Thymus (tissue), 11 donors: ENCODE measurements at regions not wholly inside any gene's neighbourhood (a gene's known extent, or its start where the extent isn't known, plus 50 kb on each side); places are given as distances from the start of the nearest gene placed in this dataset.

Source experiments
- DNase-seq, 9 donors: peaks; one replicate each; pipeline ENCODE4 v3.0.0-alpha.2; 2013; ENCODE audit warnings: low spot score in 9 of 9, low read depth in 6 of 9, missing footprints in 1 of 9
- H3K27ac ChIP-seq, 2 donors: one replicate each; pipeline ENCODE4 v1.5.1; 2013; ENCODE audit warnings: control low read depth in 1 of 2, low read depth in 1 of 2, low read length in 1 of 2, mild to moderate bottlenecking in 1 of 2, moderate library complexity in 1 of 2
- H3K27me3 ChIP-seq, 2 donors: one replicate each; pipeline ENCODE4 v1.5.1; 2013; ENCODE audit warnings: low read length in 1 of 2; ENCODE audit not compliant: control insufficient read depth in 2 of 2, insufficient read depth in 1 of 2
- H3K36me3 ChIP-seq, 2 donors: one replicate each; pipeline ENCODE4 v1.5.1; 2013; ENCODE audit warnings: low read length in 1 of 2, mild to moderate bottlenecking in 1 of 2, moderate library complexity in 1 of 2; ENCODE audit not compliant: control insufficient read depth in 2 of 2, insufficient read depth in 2 of 2
- H3K4me1 ChIP-seq, 2 donors: one replicate each; pipeline ENCODE4 v1.5.1; 2013; ENCODE audit warnings: low read length in 2 of 2; ENCODE audit not compliant: control insufficient read depth in 2 of 2, insufficient read depth in 2 of 2
- H3K4me3 ChIP-seq, 2 donors: one replicate each; pipeline ENCODE4 v1.5.1; 2013; ENCODE audit warnings: low read length in 2 of 2, control low read depth in 1 of 2, mild to moderate bottlenecking in 1 of 2
- H3K9me3 ChIP-seq, 2 donors: one replicate each; pipeline ENCODE4 v1.5.1; 2013; ENCODE audit warnings: low read length in 1 of 2, mild to moderate bottlenecking in 1 of 2; ENCODE audit not compliant: control insufficient read depth in 2 of 2, insufficient read depth in 1 of 2
- WGBS: extraction: QIAGEN DNeasy Blood & Tissue Kit; methylation state at CpG from one replicate; pipeline ENCODE4 v1.1.7; 2013; 5-methylcytosine and 5-hydroxymethylcytosine counted together
- donor health status: healthy.

GRCh38 chr1:37399205-37399604, 75.2 kb upstream of the ZC3H12A start:
- WGBS, result 86% methylated on average over 6 of the region's 6 CpGs

GRCh38 chr1:37399830-37400464, 74.4 kb upstream of the ZC3H12A start:
- H3K27ac ChIP-seq, result no peak overlapping the region
- H3K9me3 ChIP-seq, result no peaks in the 10 kb centered on the region
- H3K4me3 ChIP-seq, result no peak overlapping the region
- no peaks in the 10 kb centered on the region for H3K4me1 ChIP-seq
- no peak for DNase-seq
- H3K27me3 ChIP-seq, result peaks cover 0 to 2% of the 10 kb centered on the region in 2 donors
- 79% methylated on average over 3 of the region's 3 CpGs for WGBS
- no peaks in the 10 kb centered on the region for H3K36me3 ChIP-seq

More at GRCh38 chr1:37399205-37399604, 75.2 kb upstream of the ZC3H12A start:
- Histone ChIP-seq H3K27ac (no peak overlapping the region), H3K9me3 (no peaks in the 10 kb centered on the region), H3K36me3 (no peaks in the 10 kb centered on the region), H3K4me1 (no peaks in the 10 kb centered on the region), H3K27me3 (peaks cover 0 to 7% of the 10 kb centered on the region in 2 donors), H3K4me3 (no peak overlapping the region)
- DNase-seq, result no peak

GRCh38 chr1:37400466-37401225, 73.7 kb upstream of the ZC3H12A start:
- no peak for DNase-seq
- Histone ChIP-seq H3K9me3 (no peaks in the 10 kb centered on the region), H3K27me3 (no peaks in the 10 kb centered on the region), H3K36me3 (no peaks in the 10 kb centered on the region), H3K4me1 (no peaks in the 10 kb centered on the region), H3K4me3 (no peak overlapping the region), H3K27ac (no peak overlapping the region)
- 87% methylated on average over 21 of the region's 21 CpGs for WGBS

DNA sequence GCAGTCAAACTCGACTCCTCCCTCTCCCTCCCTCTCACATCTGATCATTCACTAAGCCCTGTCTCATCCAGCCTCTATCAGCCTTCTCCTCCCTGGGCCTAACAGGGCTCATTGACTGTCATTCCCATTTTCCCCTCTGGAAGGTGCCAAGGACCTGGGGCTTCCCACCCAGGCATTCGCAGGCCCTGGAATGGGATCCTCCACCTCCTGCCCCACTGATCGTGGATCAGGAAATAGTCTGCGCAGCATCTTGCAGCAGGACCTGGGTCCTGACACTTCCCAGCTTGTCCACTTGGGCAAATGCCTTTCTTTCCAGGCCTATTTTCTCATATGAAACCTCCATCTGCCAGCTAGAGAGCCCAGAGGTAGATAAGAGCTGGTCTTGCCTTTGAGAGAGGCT, 71.2 kb upstream of the ZC3H12A start:
- Histone ChIP-seq H3K9me3 (no peaks in the 10 kb centered on the region), H3K36me3 (no peaks in the 10 kb centered on the region), H3K27me3 (no peaks in the 10 kb centered on the region), H3K4me3 (no peak overlapping the region), H3K27ac (no peak overlapping the region), H3K4me1 (no peaks in the 10 kb centered on the region)
- DNase-seq, result no peak
- WGBS, result 91% methylated on average over 4 of the region's 4 CpGs

DNA sequence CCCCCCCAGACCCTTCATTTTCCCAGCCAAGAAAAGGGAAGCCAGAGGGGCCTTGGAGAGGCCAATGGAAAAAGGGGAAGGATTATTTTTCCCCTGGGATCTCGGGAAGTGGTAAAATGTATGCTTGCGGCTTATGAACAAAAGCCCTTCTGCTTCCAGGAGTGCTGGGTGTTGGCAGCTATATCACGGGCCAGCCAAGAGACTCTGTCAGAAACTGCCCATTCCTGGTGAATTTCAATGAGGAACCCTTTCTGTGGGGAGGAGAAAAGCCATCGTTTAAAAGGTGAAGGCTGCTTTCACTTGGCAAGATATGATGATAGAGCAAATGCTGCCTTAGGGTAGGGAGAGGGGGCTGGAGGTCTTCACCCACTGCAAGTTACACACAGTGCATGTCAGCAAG, 69.7 kb upstream of the ZC3H12A start:
- 79% methylated on average over 4 of the region's 4 CpGs for whole genome bisulfite sequencing
- H3K4me3 ChIP-seq, result no peak overlapping the region
- no peaks in the 10 kb centered on the region for H3K4me1 ChIP-seq
- H3K27ac ChIP-seq, result no peak overlapping the region
- no peaks in the 10 kb centered on the region for H3K27me3 ChIP-seq
- no peaks in the 10 kb centered on the region for H3K36me3 ChIP-seq
- no peaks in the 10 kb centered on the region for H3K9me3 ChIP-seq
- no peak for DNase-seq

DNA sequence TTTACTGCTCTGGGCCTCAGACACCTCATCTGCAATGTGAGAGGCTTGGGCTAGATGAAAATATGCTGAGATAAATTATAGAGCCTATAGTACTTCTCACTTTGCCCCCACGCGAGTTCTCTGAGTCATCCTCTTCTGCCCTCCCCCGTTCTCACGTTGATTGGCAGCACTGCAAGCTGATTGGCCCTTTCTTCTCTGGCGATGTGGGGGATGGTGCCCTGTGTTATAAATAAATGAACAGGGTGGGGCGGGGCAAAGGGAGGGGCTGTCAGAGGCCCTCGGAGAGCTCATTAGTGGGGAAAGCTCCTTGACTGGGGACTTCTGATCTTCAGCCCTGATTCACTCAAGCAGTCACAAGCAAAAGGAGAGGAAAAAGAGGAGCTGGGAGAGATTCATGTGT, 64.3 kb upstream of the ZC3H12A start:
- DNase-seq, result no peak
- Histone ChIP-seq H3K9me3 (no peaks in the 10 kb centered on the region), H3K4me3 (no peak overlapping the region), H3K36me3 (no peaks in the 10 kb centered on the region), H3K27me3 (peaks cover 0 to 2% of the 10 kb centered on the region in 2 donors), H3K4me1 (no peaks in the 10 kb centered on the region), H3K27ac (no peak overlapping the region)
- 52% methylated on average over 7 of the region's 7 CpGs for WGBS

DNA sequence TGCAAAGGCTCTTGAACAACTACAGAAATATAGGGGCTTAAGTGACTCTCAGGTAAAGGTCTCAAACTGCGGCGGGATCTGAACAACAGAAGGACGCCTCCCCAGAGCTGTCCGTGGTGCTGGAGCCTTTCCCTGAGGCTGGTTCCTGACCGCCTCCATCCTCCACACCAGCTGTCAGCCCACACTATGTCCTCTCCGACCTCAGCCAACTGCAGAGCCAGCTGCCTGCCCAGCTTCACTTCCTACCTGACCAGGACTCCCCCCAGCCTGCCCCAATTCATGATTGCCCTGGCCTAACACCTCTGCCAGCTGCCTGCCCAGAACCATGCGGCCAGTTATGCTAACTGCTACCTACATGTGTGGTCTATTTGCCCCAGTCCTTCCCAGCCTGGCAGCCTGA, 63.6 kb upstream of the ZC3H12A start:
- Histone ChIP-seq H3K27ac (no peak overlapping the region), H3K4me1 (no peaks in the 10 kb centered on the region), H3K9me3 (no peaks in the 10 kb centered on the region), H3K4me3 (no peak overlapping the region), H3K36me3 (no peaks in the 10 kb centered on the region), H3K27me3 (peaks cover 0 to 2% of the 10 kb centered on the region in 2 donors)
- WGBS, result 20% methylated on average over 7 of the region's 7 CpGs
- peak in 4 of 9 donors; percentile 10 to 30 (median 15) for DNase-seq

- Histone ChIP-seq H3K4me1 (no peaks in the 10 kb centered on the region), H3K4me3 (no peak overlapping the region), H3K9me3 (no peaks in the 10 kb centered on the region), H3K27me3 (no peaks in the 10 kb centered on the region), H3K27ac (no peak overlapping the region), H3K36me3 (no peaks in the 10 kb centered on the region)
- no peak for DNase-seq
- WGBS, result 94% methylated on average over 13 of the region's 13 CpGs
Observed at GRCh38 chr1:37415611-37416244, 58.7 kb upstream of the ZC3H12A start.

GRCh38 chr1:37420456-37420855, 53.9 kb upstream of the ZC3H12A start:
- DNase-seq, result no peak
- H3K27ac ChIP-seq, result no peak overlapping the region
- no peak overlapping the region for H3K4me3 ChIP-seq
- H3K4me1 ChIP-seq, result no peaks in the 10 kb centered on the region
- no peaks in the 10 kb centered on the region for H3K9me3 ChIP-seq
- no peaks in the 10 kb centered on the region for H3K27me3 ChIP-seq
- no peaks in the 10 kb centered on the region for H3K36me3 ChIP-seq
- 44% methylated on average over 1 of the region's 1 CpG for WGBS
